Trophoblast cell (in vitro differentiated cells and primary cell): ENCODE measurements at regions not wholly inside any gene's neighbourhood (a gene's known extent, or its start where the extent isn't known, plus 50 kb on each side); places are given as distances from the start of the nearest gene placed in this dataset.

Experiments used
- DNase-seq, 2 donors: peaks; one replicate each; pipeline ENCODE4 v3.0.0-alpha.2; 2016
- H2AFZ ChIP-seq: 2 replicates; pipeline ENCODE4 v1.6.1; 2013; ENCODE audit warnings: low read length, moderate library complexity, mild to moderate bottlenecking; ENCODE audit not compliant: insufficient read depth, poor library complexity
- H2AK5ac ChIP-seq: 2 replicates; pipeline ENCODE4 v1.6.1; 2013; ENCODE audit warnings: mild to moderate bottlenecking, low read length
- H2BK120ac ChIP-seq: 2 replicates; pipeline ENCODE4 v1.6.1; 2013; ENCODE audit warnings: low read length, mild to moderate bottlenecking, moderate library complexity; ENCODE audit not compliant: insufficient read depth, poor library complexity
- H2BK12ac ChIP-seq: 2 replicates; pipeline ENCODE4 v1.6.1; 2013; ENCODE audit warnings: mild to moderate bottlenecking, low read length, moderate library complexity
- H2BK5ac ChIP-seq: 2 replicates; pipeline ENCODE4 v1.6.1; 2013; ENCODE audit warnings: low read length, low read depth, moderate library complexity, mild to moderate bottlenecking; ENCODE audit not compliant: poor library complexity
- H3K14ac ChIP-seq: 2 replicates; pipeline ENCODE4 v1.6.1; 2013; ENCODE audit warnings: mild to moderate bottlenecking, low read length
- H3K18ac ChIP-seq: 2 replicates; pipeline ENCODE4 v1.6.1; 2013; ENCODE audit warnings: mild to moderate bottlenecking, low read length
- H3K23ac ChIP-seq: 2 replicates; pipeline ENCODE4 v1.6.1; 2013; ENCODE audit warnings: low read length
- H3K27ac ChIP-seq: 2 replicates; pipeline ENCODE4 v1.5.1; 2013; ENCODE audit warnings: low read depth, mild to moderate bottlenecking, inconsistent platforms, low read length, moderate library complexity
- H3K27me3 ChIP-seq: 2 replicates; pipeline ENCODE4 v1.6.1; 2013; ENCODE audit warnings: inconsistent platforms, mild to moderate bottlenecking, low read length, moderate library complexity; ENCODE audit not compliant: insufficient read depth
- H3K36me3 ChIP-seq, 2 experiments: 1 replicate in 1 of 2; 2 replicates in 1 of 2; pipeline ENCODE4 v1.6.1; 2013; ENCODE audit warnings: low read length in 2 of 2, mild to moderate bottlenecking in 2 of 2, moderate library complexity in 1 of 2; ENCODE audit not compliant: insufficient read depth in 2 of 2, control insufficient read depth in 1 of 2
- H3K4ac ChIP-seq: 2 replicates; pipeline ENCODE4 v1.6.1; 2013; ENCODE audit warnings: low read depth, mild to moderate bottlenecking, low read length, moderate library complexity
- H3K4me1 ChIP-seq, 2 experiments: 1 replicate in 1 of 2; 2 replicates in 1 of 2; pipeline ENCODE4 v1.6.1; 2013; ENCODE audit warnings: low read length in 2 of 2, mild to moderate bottlenecking in 2 of 2, moderate library complexity in 1 of 2; ENCODE audit not compliant: insufficient read depth in 2 of 2, control insufficient read depth in 1 of 2
- H3K4me2 ChIP-seq: 2 replicates; pipeline ENCODE4 v1.6.1; 2013; ENCODE audit warnings: inconsistent platforms, mild to moderate bottlenecking, low read length, moderate library complexity
- H3K4me3 ChIP-seq: 2 replicates; pipeline ENCODE4 v1.5.1; 2013; ENCODE audit warnings: mild to moderate bottlenecking, low read depth, low read length, inconsistent platforms
- H3K79me1 ChIP-seq: one replicate; pipeline ENCODE4 v1.6.1; 2013; ENCODE audit warnings: low read length
- H3K79me2 ChIP-seq: 2 replicates; pipeline ENCODE4 v1.6.1; 2013; ENCODE audit warnings: low read length, mild to moderate bottlenecking; ENCODE audit not compliant: control insufficient read depth, insufficient read depth, poor library complexity
- H3K9ac ChIP-seq: 2 replicates; pipeline ENCODE4 v1.6.1; 2013; ENCODE audit warnings: mild to moderate bottlenecking, low read length
- H3K9me3 ChIP-seq: 2 replicates; pipeline ENCODE4 v1.6.1; 2013; ENCODE audit warnings: low read depth, mild to moderate bottlenecking, control low read depth, inconsistent platforms, low read length; ENCODE audit not compliant: insufficient read depth
- H4K12ac ChIP-seq: 2 replicates; pipeline ENCODE4 v1.6.1; 2013; ENCODE audit warnings: low read depth, mild to moderate bottlenecking, low read length, moderate library complexity
- H4K8ac ChIP-seq: 2 replicates; pipeline ENCODE4 v1.6.1; 2013; ENCODE audit warnings: low read depth, mild to moderate bottlenecking, low read length, moderate library complexity
- H4K91ac ChIP-seq: one replicate; pipeline ENCODE4 v1.6.1; 2013; ENCODE audit warnings: low read depth, mild to moderate bottlenecking, low read length, moderate library complexity
- WGBS: extraction: QIAGEN DNeasy Blood & Tissue Kit; methylation state at CpG from one replicate; pipeline ENCODE4 v1.1.7; 2013; ENCODE audit warnings: missing lambda C conversion rate; ENCODE audit not compliant: insufficient read length, insufficient coverage; ENCODE audit errors: extremely low coverage; 5-methylcytosine and 5-hydroxymethylcytosine counted together

DNA sequence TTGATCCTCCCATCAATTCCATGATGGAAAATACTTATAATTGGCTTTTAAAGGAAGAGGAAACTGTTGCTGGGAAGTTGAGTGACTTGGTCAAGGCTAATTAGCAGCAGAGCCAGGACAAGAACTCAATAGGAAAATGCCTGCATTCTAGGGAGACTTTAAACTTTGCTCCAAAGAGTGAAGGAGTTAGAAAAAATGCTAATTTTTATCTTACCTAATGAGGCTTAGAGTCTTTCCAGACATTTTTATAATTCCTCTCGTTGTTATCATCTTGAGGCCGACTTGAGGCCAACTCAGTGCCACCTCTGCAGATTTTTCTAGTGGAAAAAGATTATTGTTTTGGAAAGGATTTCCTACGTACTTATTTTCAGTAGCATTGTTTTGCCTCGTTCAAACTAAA is 344.6 kb downstream of the ETNK1 start:
- Histone ChIP-seq H4K12ac (no peak overlapping the region), H3K79me2 (no peaks in the 10 kb centered on the region), H3K27ac (no peak overlapping the region), H3K36me3 (no peaks in the 10 kb centered on the region), H2BK120ac (no peak overlapping the region), H4K91ac (no peak overlapping the region), H2AFZ (no peak overlapping the region), H2AK5ac (no peak overlapping the region), H3K23ac (no peak overlapping the region), H3K4me3 (no peak overlapping the region), H3K18ac (no peak overlapping the region), H2BK5ac (no peak overlapping the region), H3K14ac (no peak overlapping the region), H3K9ac (no peak overlapping the region), H3K27me3 (no peaks in the 10 kb centered on the region), H3K4me1 (peaks cover 2% of the 10 kb centered on the region in 2 experiments), H3K79me1 (no peaks in the 10 kb centered on the region), H2BK12ac (no peak overlapping the region), H3K4me2 (no peak overlapping the region), H3K4ac (no peak overlapping the region), H4K8ac (no peak overlapping the region), H3K9me3 (no peaks in the 10 kb centered on the region)
- peak in 1 of 2 donors; percentile 12 for DNase-seq
- no CpG with 5 or more reads among the region's 4 CpGs for WGBS

DNA sequence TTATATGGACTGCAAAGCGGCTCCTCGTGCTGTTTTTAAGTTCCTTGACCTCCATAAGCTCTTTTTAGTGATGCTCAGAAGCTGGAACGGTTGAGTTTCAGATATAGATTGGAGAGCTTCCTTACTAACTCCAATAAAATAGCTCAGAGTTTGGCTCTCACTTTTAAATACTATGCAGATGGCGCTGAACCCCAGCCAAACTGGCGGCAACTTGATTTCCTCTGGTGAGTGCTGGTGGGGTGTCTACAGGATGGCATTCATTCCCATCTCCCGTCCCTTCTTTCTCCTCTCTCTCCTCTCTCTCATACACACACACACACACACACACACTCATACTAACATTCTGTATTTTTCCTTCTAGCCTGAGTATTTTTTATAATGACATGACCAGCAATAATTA is 346.3 kb downstream of the ETNK1 start:
- Histone ChIP-seq H3K9me3 (no peaks in the 10 kb centered on the region), H3K23ac (no peak overlapping the region), H3K4me1 (peaks cover 2% of the 10 kb centered on the region in 2 experiments), H3K27me3 (no peaks in the 10 kb centered on the region), H2BK120ac (no peak overlapping the region), H3K79me2 (no peaks in the 10 kb centered on the region), H3K27ac (no peak overlapping the region), H4K91ac (no peak overlapping the region), H3K36me3 (no peaks in the 10 kb centered on the region), H3K9ac (no peak overlapping the region), H3K4me3 (no peak overlapping the region), H4K12ac (no peak overlapping the region), H2AFZ (no peak overlapping the region), H3K4me2 (no peak overlapping the region), H2BK12ac (no peak overlapping the region), H2BK5ac (no peak overlapping the region), H3K14ac (no peak overlapping the region), H3K4ac (no peak overlapping the region), H4K8ac (no peak overlapping the region), H2AK5ac (no peak overlapping the region), H3K79me1 (no peaks in the 10 kb centered on the region), H3K18ac (no peak overlapping the region)
- no CpG with 5 or more reads among the region's 6 CpGs for WGBS
- DNase-seq: no peak

DNA sequence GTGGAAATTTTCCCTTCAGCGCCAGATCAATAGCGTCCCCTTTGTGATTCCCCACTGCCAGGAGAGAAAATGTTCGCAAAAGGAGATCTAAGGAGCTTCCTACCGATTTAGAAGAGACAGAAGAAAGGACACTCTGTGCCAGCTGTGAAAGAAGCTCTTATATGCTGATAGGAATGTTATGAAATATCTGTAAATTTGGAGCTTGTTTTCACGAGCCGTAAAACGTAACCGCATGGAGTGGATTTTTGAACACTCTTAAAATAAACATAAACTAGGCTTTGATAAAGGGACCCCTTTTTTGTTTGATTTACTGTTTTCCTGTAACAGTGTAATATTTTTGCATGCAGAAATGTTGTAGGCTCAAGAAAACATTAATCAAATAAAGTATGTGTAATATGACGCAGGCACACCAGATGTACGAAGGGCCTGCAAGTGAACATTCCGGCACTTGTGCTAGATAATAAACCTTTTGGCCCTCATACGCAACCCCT is 346.8 kb downstream of the ETNK1 start:
- no peak overlapping the region for H4K12ac ChIP-seq
- H2BK5ac ChIP-seq: no peak overlapping the region
- no peak overlapping the region for H3K14ac ChIP-seq
- H3K4me3 ChIP-seq: no peak overlapping the region
- no peak overlapping the region for H2BK120ac ChIP-seq
- no peak overlapping the region for H4K91ac ChIP-seq
- no peak overlapping the region for H3K4me2 ChIP-seq
- peaks cover 2% of the 10 kb centered on the region in 2 experiments for H3K4me1 ChIP-seq
- no peaks in the 10 kb centered on the region for H3K79me1 ChIP-seq
- H3K18ac ChIP-seq: no peak overlapping the region
- H3K79me2 ChIP-seq: no peaks in the 10 kb centered on the region
- no peak overlapping the region for H2BK12ac ChIP-seq
- H3K4ac ChIP-seq: no peak overlapping the region
- no peak overlapping the region for H2AK5ac ChIP-seq
- no CpG with 5 or more reads among the region's 12 CpGs for WGBS
- H4K8ac ChIP-seq: no peak overlapping the region
- H3K9ac ChIP-seq: no peak overlapping the region
- H3K9me3 ChIP-seq: no peaks in the 10 kb centered on the region
- H3K23ac ChIP-seq: no peak overlapping the region
- no peak overlapping the region for H3K27ac ChIP-seq
- no peak overlapping the region for H2AFZ ChIP-seq
- no peaks in the 10 kb centered on the region for H3K36me3 ChIP-seq
- no peak for DNase-seq
- H3K27me3 ChIP-seq: no peaks in the 10 kb centered on the region

DNA sequence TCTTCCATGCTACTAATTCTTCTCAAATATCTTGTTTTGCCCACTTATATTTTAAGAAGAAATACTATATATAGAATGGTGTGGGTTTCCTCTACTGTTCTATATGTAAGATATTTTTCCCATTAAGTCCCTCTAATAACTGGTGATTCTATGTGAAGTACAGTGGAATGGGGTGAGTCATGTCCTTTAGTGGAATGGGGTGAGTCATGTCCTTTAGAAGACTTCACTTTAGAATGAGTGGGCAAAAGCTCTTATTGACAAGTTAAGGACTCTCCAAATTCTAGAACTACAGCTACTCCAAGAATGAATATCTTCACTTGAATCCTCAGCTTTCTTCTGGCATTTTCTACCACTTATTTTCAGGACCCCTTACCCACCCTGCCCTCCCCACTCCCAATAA is 349.9 kb downstream of the ETNK1 start:
- Histone ChIP-seq H2BK12ac (no peak overlapping the region), H3K4me1 (peaks cover 2% of the 10 kb centered on the region in 2 experiments), H3K27me3 (no peaks in the 10 kb centered on the region), H3K18ac (no peak overlapping the region), H3K79me2 (no peaks in the 10 kb centered on the region), H2AFZ (no peak overlapping the region), H2BK120ac (no peak overlapping the region), H3K4ac (no peak overlapping the region), H3K14ac (no peak overlapping the region), H2BK5ac (no peak overlapping the region), H3K4me3 (no peak overlapping the region), H3K4me2 (no peak overlapping the region), H4K12ac (no peak overlapping the region), H2AK5ac (no peak overlapping the region), H3K23ac (no peak overlapping the region), H3K9me3 (no peaks in the 10 kb centered on the region), H3K9ac (no peak overlapping the region), H3K27ac (no peak overlapping the region), H3K36me3 (no peaks in the 10 kb centered on the region), H3K79me1 (no peaks in the 10 kb centered on the region), H4K91ac (no peak overlapping the region), H4K8ac (no peak overlapping the region)
- peak; percentile 15 to 71 for DNase-seq
